ENCODE measurements at regions not wholly inside any gene's neighbourhood (a gene's known extent, or its start where the extent isn't known, plus 50 kb on each side); places are given as distances from the start of the nearest gene placed in this dataset.

DNA sequence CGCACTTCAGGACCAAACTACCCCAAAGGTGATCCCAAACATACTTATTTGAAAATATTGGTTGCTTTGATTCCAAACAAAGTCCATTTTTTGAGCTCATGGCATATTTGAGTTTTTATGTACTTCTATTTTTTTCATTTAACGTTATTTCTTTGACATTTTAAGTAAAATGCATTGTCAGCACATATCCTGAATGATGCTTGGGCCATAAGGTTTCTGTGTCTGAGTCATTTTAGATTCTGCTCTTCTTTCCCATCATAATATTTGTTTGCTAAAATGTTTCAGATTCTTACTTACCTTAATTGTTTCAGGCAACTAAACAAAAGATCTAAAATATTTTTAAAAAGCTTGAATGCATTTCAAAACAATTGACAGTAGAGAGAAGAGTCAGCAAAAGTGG lies 998.2 kb downstream of the REEP3 start:
- Histone ChIP-seq H4K20me1 (ENCODE audit: insufficient read depth, low read length) (no peaks in the 10 kb centered on the region), H3K4me3 (ENCODE audit: low read depth, low read length, poor library complexity, severe bottlenecking) (no peak overlapping the region), H3K9me2 (ENCODE audit: low read depth, low read length) (no peaks in the 10 kb centered on the region), H3F3A (ENCODE audit: insufficient read depth, low read length) (no peaks in the 10 kb centered on the region), H3K27ac (ENCODE audit: low read depth, low read length, poor library complexity, severe bottlenecking) (no peak overlapping the region), H3K27me3 (ENCODE audit: insufficient read depth, low read length) (no peaks in the 10 kb centered on the region), H3K4me2 (ENCODE audit: low read length) (no peak overlapping the region), H3K79me2 (ENCODE audit: insufficient read depth, low read length) (no peaks in the 10 kb centered on the region), H3K9me3 (ENCODE audit: low read length) (no peaks in the 10 kb centered on the region), H3K4me1 (ENCODE audit: insufficient read depth, low read length, severe bottlenecking) (no peaks in the 10 kb centered on the region), H3K36me3 (ENCODE audit: insufficient read depth, low read length) (no peaks in the 10 kb centered on the region), H2AFZ (ENCODE audit: low read length) (no peak overlapping the region), H3K9ac (ENCODE audit: low read length) (no peak overlapping the region)
- TF ChIP-seq, protein P1, sequence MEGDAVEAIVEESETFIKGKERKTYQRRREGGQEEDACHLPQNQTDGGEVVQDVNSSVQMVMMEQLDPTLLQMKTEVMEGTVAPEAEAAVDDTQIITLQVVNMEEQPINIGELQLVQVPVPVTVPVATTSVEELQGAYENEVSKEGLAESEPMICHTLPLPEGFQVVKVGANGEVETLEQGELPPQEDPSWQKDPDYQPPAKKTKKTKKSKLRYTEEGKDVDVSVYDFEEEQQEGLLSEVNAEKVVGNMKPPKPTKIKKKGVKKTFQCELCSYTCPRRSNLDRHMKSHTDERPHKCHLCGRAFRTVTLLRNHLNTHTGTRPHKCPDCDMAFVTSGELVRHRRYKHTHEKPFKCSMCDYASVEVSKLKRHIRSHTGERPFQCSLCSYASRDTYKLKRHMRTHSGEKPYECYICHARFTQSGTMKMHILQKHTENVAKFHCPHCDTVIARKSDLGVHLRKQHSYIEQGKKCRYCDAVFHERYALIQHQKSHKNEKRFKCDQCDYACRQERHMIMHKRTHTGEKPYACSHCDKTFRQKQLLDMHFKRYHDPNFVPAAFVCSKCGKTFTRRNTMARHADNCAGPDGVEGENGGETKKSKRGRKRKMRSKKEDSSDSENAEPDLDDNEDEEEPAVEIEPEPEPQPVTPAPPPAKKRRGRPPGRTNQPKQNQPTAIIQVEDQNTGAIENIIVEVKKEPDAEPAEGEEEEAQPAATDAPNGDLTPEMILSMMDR (IDR thresholded peaks at IDR 0.05; ENCODE audit: low read length), result no peak
- no peak for TF ChIP-seq EZH2 (IDR thresholded peaks at IDR 0.05; ENCODE audit: borderline replicate concordance, low read length)

DNA sequence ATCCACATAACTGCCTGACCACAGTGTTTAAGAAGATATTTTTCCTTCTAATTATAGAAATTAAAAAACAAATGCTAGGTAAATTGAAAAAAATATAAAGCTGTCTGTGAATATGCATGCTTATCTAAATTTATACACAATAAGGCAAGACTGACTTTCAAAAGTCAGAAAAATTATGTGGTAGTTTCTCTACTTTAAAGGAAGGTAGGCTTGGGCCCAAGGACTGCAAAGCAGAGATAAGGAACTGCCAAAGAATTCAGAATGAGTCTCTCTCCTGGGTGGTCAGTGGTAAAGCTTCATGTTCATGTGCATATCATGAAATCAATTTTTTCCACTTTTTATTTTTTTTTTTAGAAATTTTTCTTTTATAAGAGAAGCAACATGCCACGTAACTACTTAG lies 998.6 kb downstream of the REEP3 start:
- H3K9ac ChIP-seq (ENCODE audit: low read length), result no peak overlapping the region
- no peak overlapping the region for H3K4me2 ChIP-seq (ENCODE audit: low read length)
- H3K27me3 ChIP-seq (ENCODE audit: insufficient read depth, low read length), result no peaks in the 10 kb centered on the region
- no peaks in the 10 kb centered on the region for H3K79me2 ChIP-seq (ENCODE audit: insufficient read depth, low read length)
- TF ChIP-seq, protein P1 (IDR thresholded peaks at IDR 0.05; ENCODE audit: low read length), result no peak
- TF ChIP-seq EZH2 (IDR thresholded peaks at IDR 0.05; ENCODE audit: borderline replicate concordance, low read length), result no peak
- no peaks in the 10 kb centered on the region for H3K36me3 ChIP-seq (ENCODE audit: insufficient read depth, low read length)
- no peaks in the 10 kb centered on the region for H3F3A ChIP-seq (ENCODE audit: insufficient read depth, low read length)
- H2AFZ ChIP-seq (ENCODE audit: low read length), result no peak overlapping the region
- no peak overlapping the region for H3K27ac ChIP-seq (ENCODE audit: low read depth, low read length, poor library complexity, severe bottlenecking)
- H3K9me3 ChIP-seq (ENCODE audit: low read length), result no peaks in the 10 kb centered on the region
- H4K20me1 ChIP-seq (ENCODE audit: insufficient read depth, low read length), result no peaks in the 10 kb centered on the region
- H3K4me3 ChIP-seq (ENCODE audit: low read depth, low read length, poor library complexity, severe bottlenecking), result no peak overlapping the region
- H3K4me1 ChIP-seq (ENCODE audit: insufficient read depth, low read length, severe bottlenecking), result no peaks in the 10 kb centered on the region
- no peaks in the 10 kb centered on the region for H3K9me2 ChIP-seq (ENCODE audit: low read depth, low read length)

DNA sequence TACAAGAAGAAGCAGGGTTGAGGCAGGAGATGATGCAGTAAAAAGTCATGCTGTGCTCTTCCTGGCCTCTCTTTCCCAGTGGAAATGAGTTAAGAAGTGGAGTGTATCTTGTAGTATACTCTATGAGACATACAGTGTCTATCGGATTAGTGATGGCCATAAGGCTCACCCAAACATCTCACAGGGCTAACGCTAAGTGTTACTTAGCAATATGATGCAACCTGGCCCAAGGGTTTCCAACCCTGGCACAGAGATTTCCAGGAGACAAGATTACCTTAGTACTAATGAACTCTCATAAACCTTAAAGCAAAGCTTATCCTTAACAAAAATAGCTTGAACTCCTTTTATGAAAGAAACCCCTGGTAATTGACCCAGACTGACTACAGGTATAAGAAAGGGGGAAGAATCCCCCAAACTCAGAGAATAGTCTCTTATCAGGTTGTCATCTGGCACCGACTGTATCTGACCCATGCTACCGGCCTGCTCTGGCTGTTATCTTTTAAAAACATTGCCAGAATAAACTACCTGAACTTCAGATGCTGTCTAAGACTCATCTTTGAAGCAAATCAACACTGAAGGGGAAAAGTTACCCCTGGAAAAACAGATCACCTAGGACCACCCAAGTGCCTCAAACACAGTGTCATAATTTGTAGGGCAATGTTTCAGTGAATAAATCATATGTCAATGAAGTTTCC lies 1002.0 kb downstream of the REEP3 start:
- TF ChIP-seq EZH2 (IDR thresholded peaks at IDR 0.05; ENCODE audit: borderline replicate concordance, low read length), result no peak
- TF ChIP-seq, protein P1 (IDR thresholded peaks at IDR 0.05; ENCODE audit: low read length), result no peak
- no peaks in the 10 kb centered on the region for H3K9me2 ChIP-seq (ENCODE audit: low read depth, low read length)
- H3K36me3 ChIP-seq (ENCODE audit: insufficient read depth, low read length), result no peaks in the 10 kb centered on the region
- no peaks in the 10 kb centered on the region for H3K9me3 ChIP-seq (ENCODE audit: low read length)
- H3K4me1 ChIP-seq (ENCODE audit: insufficient read depth, low read length, severe bottlenecking), result no peaks in the 10 kb centered on the region
- H3K9ac ChIP-seq (ENCODE audit: low read length), result no peak overlapping the region
- H3K4me3 ChIP-seq (ENCODE audit: low read depth, low read length, poor library complexity, severe bottlenecking), result no peak overlapping the region
- no peak overlapping the region for H3K27ac ChIP-seq (ENCODE audit: low read depth, low read length, poor library complexity, severe bottlenecking)
- no peaks in the 10 kb centered on the region for H3K79me2 ChIP-seq (ENCODE audit: insufficient read depth, low read length)
- no peaks in the 10 kb centered on the region for H4K20me1 ChIP-seq (ENCODE audit: insufficient read depth, low read length)
- no peak overlapping the region for H3K4me2 ChIP-seq (ENCODE audit: low read length)
- H3K27me3 ChIP-seq (ENCODE audit: insufficient read depth, low read length), result no peaks in the 10 kb centered on the region
- H2AFZ ChIP-seq (ENCODE audit: low read length), result no peak overlapping the region
- H3F3A ChIP-seq (ENCODE audit: insufficient read depth, low read length), result no peaks in the 10 kb centered on the region
